HL-60 (cell line): ENCODE measurements at regions not wholly inside any gene's neighbourhood (a gene's known extent, or its start where the extent isn't known, plus 50 kb on each side); places are given as distances from the start of the nearest gene placed in this dataset.

Experiments used
- DNase-seq, 2 experiments: peaks; one replicate each; pipeline ENCODE4 v3.0.0-alpha.2; 2010 to 2020; ENCODE audit warnings: low read depth in 1 of 2, low spot score in 1 of 2
- H3K27ac ChIP-seq: fragments of 250-450 bp; sonication (Bioruptor Pico); replicated peaks from 2 replicates; pipeline ENCODE4 v1.5.1; 2020; ENCODE audit warnings: mild to moderate bottlenecking, moderate library complexity
- H3K27me3 ChIP-seq: fragments of 250-450 bp; sonication (Bioruptor Pico); 2 replicates; pipeline ENCODE4 v1.5.1; 2021; ENCODE audit warnings: mild to moderate bottlenecking, moderate library complexity; ENCODE audit not compliant: insufficient read depth, poor library complexity, severe bottlenecking
- H3K4me3 ChIP-seq: replicated peaks from 2 replicates; pipeline ENCODE4 v1.5.1; 2011; ENCODE audit warnings: mild to moderate bottlenecking, control low read depth, low read length; ENCODE audit not compliant: insufficient read depth
- CTCF ChIP-seq: IDR thresholded peaks from one replicate; pipeline ENCODE4 v1.5.1; 2011; ENCODE audit warnings: low read length, control low read depth, inconsistent platforms; ENCODE audit not compliant: insufficient read depth
- GABPA ChIP-seq: IDR thresholded peaks from 2 replicates; pipeline ENCODE4 v1.6.1; 2012; ENCODE audit warnings: low read depth
- POLR2AphosphoS5 ChIP-seq: IDR thresholded peaks from 2 replicates; pipeline ENCODE4 v1.6.1; 2012; ENCODE audit warnings: low read depth
- REST ChIP-seq: IDR thresholded peaks from 2 replicates; pipeline ENCODE4 v1.6.1; 2012; ENCODE audit warnings: low read depth; ENCODE audit not compliant: insufficient replicate concordance
- SPI1 ChIP-seq: IDR thresholded peaks from 2 replicates; pipeline ENCODE4 v1.6.1; 2012; ENCODE audit warnings: low read depth, mild to moderate bottlenecking, borderline replicate concordance

GRCh38 chr6:63507096-63507495 is 65.2 kb upstream of the LOC128125822 start:
- no peak for DNase-seq
- no peaks in the 10 kb centered on the region for H3K27me3 ChIP-seq
- H3K4me3 ChIP-seq: no peak overlapping the region
- no peak overlapping the region for H3K27ac ChIP-seq
- no peak for TF ChIP-seq SPI1
- TF ChIP-seq GABPA: no peak
- TF ChIP-seq REST: no peak
- no peak for TF ChIP-seq POLR2AphosphoS5
- TF ChIP-seq CTCF: no peak

GRCh38 chr6:63509652-63510352 is 62.5 kb upstream of the LOC128125822 start:
- no peak overlapping the region for H3K4me3 ChIP-seq
- DNase-seq: no peak
- H3K27me3 ChIP-seq: peaks cover 3% of the 10 kb centered on the region
- TF ChIP-seq SPI1: no peak
- no peak for TF ChIP-seq GABPA
- TF ChIP-seq POLR2AphosphoS5: no peak
- no peak for TF ChIP-seq CTCF
- TF ChIP-seq REST: no peak
- H3K27ac ChIP-seq: no peak overlapping the region

DNA sequence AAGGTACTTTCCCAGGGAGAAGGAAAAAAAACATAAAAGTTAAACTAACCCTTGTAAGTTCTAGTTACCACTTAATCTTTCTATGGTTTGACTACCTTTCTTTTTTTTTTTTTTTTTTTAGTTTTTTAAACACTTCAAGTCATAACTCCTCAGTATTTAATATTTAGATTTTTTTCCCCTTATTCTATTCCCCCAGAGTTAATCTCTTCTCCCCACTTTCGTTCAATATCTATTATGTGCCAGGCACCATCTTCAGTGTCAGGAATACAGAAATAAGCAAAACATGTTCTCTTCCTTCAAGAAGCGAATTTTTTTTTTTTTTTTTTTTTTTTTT is 62.0 kb upstream of the LOC128125822 start:
- Histone ChIP-seq H3K27ac (no peak overlapping the region), H3K27me3 (peaks cover 3% of the 10 kb centered on the region), H3K4me3 (no peak overlapping the region)
- TF ChIP-seq REST (no peak), SPI1 (no peak), POLR2AphosphoS5 (no peak)
- DNase-seq: no peak
